BE2C (cell line): ENCODE measurements at regions not wholly inside any gene's neighbourhood (a gene's known extent, or its start where the extent isn't known, plus 50 kb on each side); places are given as distances from the start of the nearest gene placed in this dataset.
"Not testable (repeated sequence)": the region's sequence is repeated elsewhere in the genome, so short reads cannot be mapped to it uniquely, and the experiment has no call there.

Experiments used
- DNase-seq: peaks from one replicate; pipeline ENCODE4 v3.0.0-alpha.2; 2020
- H3K27me3 ChIP-seq: fragments of 250-450 bp; sonication (Bioruptor Pico); 2 replicates; pipeline ENCODE4 v1.5.1; 2020; ENCODE audit warnings: mild to moderate bottlenecking
- H3K36me3 ChIP-seq: fragments of 250-450 bp; sonication (Bioruptor Pico); 2 replicates; pipeline ENCODE4 v1.5.1; 2020; ENCODE audit warnings: mild to moderate bottlenecking
- H3K4me1 ChIP-seq: fragments of 250-450 bp; sonication (Bioruptor Pico); 2 replicates; pipeline ENCODE4 v1.5.1; 2020
- H3K4me3 ChIP-seq: 2 replicates; pipeline ENCODE4 v1.5.1; 2011; ENCODE audit warnings: low read depth, low read length
- H3K9me3 ChIP-seq: fragments of 250-450 bp; sonication (Bioruptor Pico); 2 replicates; pipeline ENCODE4 v1.5.1; 2020
- TF ChIP-seq, protein P1 (sequence below): IDR thresholded peaks from 2 replicates; pipeline ENCODE4 v1.5.1; 2012; ENCODE audit warnings: mild to moderate bottlenecking, low read depth, low read length

DNA sequence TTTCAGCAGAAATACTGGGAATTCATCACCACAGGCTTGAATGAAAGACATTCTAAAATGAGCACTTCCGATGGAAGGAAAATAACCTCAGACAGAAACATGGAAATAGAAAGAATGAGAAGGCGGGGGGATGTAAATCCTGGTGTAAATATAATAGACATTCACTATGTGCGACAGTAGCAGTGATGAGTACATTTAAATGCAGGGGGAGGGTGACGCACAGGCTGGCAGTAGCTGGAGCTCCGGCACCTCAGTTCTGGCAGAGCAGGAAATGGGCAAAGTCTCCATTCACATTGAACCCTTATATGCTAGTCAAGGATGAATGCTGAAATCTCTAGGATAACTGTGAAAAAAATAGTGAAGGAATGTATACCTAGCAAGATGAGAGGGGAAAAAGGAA, 172.7 kb upstream of the C14orf180 start:
- Histone ChIP-seq H3K4me3 (no peak overlapping the region), H3K27me3 (no peaks in the 10 kb centered on the region), H3K9me3 (0 out of 2 replicates have a peak, but pooled peaks cover 2% of the 10 kb centered on the region), H3K36me3 (no peaks in the 10 kb centered on the region), H3K4me1 (no peaks in the 10 kb centered on the region)
- DNase-seq, result no peak
- TF ChIP-seq, protein P1, sequence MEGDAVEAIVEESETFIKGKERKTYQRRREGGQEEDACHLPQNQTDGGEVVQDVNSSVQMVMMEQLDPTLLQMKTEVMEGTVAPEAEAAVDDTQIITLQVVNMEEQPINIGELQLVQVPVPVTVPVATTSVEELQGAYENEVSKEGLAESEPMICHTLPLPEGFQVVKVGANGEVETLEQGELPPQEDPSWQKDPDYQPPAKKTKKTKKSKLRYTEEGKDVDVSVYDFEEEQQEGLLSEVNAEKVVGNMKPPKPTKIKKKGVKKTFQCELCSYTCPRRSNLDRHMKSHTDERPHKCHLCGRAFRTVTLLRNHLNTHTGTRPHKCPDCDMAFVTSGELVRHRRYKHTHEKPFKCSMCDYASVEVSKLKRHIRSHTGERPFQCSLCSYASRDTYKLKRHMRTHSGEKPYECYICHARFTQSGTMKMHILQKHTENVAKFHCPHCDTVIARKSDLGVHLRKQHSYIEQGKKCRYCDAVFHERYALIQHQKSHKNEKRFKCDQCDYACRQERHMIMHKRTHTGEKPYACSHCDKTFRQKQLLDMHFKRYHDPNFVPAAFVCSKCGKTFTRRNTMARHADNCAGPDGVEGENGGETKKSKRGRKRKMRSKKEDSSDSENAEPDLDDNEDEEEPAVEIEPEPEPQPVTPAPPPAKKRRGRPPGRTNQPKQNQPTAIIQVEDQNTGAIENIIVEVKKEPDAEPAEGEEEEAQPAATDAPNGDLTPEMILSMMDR, result no peak

DNA sequence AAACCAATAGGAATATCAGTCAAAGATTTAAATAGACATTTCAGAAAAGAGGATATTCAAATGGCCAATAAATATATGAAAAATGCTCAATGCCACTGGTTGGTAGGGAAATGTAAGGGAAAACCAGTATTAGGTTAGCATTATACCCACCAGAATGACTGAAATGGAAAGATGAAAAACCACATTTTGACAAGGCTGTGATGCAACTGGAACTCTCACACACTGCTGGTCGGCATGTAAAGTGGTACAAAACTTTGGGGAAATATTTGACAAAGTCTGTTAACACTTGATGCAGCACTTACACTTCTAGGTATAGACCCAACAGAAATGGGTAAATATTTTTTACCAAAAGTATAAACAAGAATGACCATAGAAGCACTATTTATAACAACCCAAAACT, 163.2 kb upstream of the C14orf180 start:
- no peaks in the 10 kb centered on the region for H3K36me3 ChIP-seq
- TF ChIP-seq, protein P1, result no peak
- peaks cover 8% of the 10 kb centered on the region for H3K4me1 ChIP-seq
- H3K27me3 ChIP-seq, result no peaks in the 10 kb centered on the region
- no peak for DNase-seq
- H3K9me3 ChIP-seq, result no peaks in the 10 kb centered on the region
- no peak overlapping the region for H3K4me3 ChIP-seq

GRCh38 chr14:104419865-104420505, 159.6 kb upstream of the C14orf180 start:
- Histone ChIP-seq H3K4me3 (no peak overlapping the region), H3K4me1 (peaks cover 35% of the 10 kb centered on the region), H3K9me3 (no peaks in the 10 kb centered on the region), H3K27me3 (no peaks in the 10 kb centered on the region), H3K36me3 (no peaks in the 10 kb centered on the region)
- no peak for DNase-seq
- TF ChIP-seq, protein P1, result no peak

GRCh38 chr14:104420523-104420922, 159.0 kb upstream of the C14orf180 start:
- H3K4me3 ChIP-seq, DNase-seq, H3K27me3 ChIP-seq, H3K9me3 ChIP-seq, H3K36me3 ChIP-seq: not testable (repeated sequence)
- peaks cover 40% of the 10 kb centered on the region for H3K4me1 ChIP-seq

DNA sequence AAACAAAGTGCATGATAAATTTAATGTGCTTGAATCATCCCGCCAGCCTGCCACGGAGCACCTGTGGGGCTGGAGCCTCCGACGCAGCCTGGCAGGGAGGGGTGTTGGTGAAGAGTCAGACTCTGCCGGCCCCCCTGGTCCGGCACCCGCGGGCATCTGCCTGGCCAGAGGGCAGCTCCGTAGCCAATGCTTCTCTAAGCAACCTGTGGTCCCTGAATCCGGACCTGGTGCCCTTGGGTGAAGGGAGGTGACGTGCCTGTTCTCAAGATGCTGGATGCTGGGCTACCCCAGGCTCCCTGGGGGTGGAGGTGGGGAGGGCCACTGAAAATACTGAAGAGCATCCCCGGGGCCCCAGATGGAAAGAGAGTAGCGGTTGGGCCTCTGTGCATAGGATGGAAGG, 158.6 kb upstream of the C14orf180 start:
- TF ChIP-seq, protein P1, result no peak
- H3K9me3 ChIP-seq, result no peaks in the 10 kb centered on the region
- peaks cover 43% of the 10 kb centered on the region for H3K4me1 ChIP-seq
- DNase-seq, result no peak
- no peak overlapping the region for H3K4me3 ChIP-seq
- H3K36me3 ChIP-seq, result no peaks in the 10 kb centered on the region
- no peaks in the 10 kb centered on the region for H3K27me3 ChIP-seq

GRCh38 chr14:104421401-104421821, 158.2 kb upstream of the C14orf180 start:
- H3K27me3 ChIP-seq, result no peaks in the 10 kb centered on the region
- H3K36me3 ChIP-seq, result no peaks in the 10 kb centered on the region
- no peak overlapping the region for H3K4me3 ChIP-seq
- DNase-seq, result no peak
- H3K4me1 ChIP-seq, result peaks cover 47% of the 10 kb centered on the region
- TF ChIP-seq, protein P1, result no peak
- no peaks in the 10 kb centered on the region for H3K9me3 ChIP-seq
